ENCODE measurements at regions not wholly inside any gene's neighbourhood (a gene's known extent, or its start where the extent isn't known, plus 50 kb on each side); places are given as distances from the start of the nearest gene placed in this dataset.

GRCh38 chr1:80894921-80895320 lies 905.8 kb upstream of the ADGRL2 start:
- TF ChIP-seq, protein P1, sequence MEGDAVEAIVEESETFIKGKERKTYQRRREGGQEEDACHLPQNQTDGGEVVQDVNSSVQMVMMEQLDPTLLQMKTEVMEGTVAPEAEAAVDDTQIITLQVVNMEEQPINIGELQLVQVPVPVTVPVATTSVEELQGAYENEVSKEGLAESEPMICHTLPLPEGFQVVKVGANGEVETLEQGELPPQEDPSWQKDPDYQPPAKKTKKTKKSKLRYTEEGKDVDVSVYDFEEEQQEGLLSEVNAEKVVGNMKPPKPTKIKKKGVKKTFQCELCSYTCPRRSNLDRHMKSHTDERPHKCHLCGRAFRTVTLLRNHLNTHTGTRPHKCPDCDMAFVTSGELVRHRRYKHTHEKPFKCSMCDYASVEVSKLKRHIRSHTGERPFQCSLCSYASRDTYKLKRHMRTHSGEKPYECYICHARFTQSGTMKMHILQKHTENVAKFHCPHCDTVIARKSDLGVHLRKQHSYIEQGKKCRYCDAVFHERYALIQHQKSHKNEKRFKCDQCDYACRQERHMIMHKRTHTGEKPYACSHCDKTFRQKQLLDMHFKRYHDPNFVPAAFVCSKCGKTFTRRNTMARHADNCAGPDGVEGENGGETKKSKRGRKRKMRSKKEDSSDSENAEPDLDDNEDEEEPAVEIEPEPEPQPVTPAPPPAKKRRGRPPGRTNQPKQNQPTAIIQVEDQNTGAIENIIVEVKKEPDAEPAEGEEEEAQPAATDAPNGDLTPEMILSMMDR (IDR thresholded peaks at IDR 0.05; ENCODE audit: insufficient read depth, low read length): no peak
- TF ChIP-seq SPI1 (IDR thresholded peaks at IDR 0.05; ENCODE audit: borderline replicate concordance, low read depth) (no peak), POLR2AphosphoS5 (IDR thresholded peaks at IDR 0.05; ENCODE audit: low read depth) (no peak), GABPA (IDR thresholded peaks at IDR 0.05; ENCODE audit: low read depth) (no peak)
- TF ChIP-seq, protein P2, sequence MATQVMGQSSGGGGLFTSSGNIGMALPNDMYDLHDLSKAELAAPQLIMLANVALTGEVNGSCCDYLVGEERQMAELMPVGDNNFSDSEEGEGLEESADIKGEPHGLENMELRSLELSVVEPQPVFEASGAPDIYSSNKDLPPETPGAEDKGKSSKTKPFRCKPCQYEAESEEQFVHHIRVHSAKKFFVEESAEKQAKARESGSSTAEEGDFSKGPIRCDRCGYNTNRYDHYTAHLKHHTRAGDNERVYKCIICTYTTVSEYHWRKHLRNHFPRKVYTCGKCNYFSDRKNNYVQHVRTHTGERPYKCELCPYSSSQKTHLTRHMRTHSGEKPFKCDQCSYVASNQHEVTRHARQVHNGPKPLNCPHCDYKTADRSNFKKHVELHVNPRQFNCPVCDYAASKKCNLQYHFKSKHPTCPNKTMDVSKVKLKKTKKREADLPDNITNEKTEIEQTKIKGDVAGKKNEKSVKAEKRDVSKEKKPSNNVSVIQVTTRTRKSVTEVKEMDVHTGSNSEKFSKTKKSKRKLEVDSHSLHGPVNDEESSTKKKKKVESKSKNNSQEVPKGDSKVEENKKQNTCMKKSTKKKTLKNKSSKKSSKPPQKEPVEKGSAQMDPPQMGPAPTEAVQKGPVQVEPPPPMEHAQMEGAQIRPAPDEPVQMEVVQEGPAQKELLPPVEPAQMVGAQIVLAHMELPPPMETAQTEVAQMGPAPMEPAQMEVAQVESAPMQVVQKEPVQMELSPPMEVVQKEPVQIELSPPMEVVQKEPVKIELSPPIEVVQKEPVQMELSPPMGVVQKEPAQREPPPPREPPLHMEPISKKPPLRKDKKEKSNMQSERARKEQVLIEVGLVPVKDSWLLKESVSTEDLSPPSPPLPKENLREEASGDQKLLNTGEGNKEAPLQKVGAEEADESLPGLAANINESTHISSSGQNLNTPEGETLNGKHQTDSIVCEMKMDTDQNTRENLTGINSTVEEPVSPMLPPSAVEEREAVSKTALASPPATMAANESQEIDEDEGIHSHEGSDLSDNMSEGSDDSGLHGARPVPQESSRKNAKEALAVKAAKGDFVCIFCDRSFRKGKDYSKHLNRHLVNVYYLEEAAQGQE (IDR thresholded peaks at IDR 0.05; ENCODE audit: insufficient replicate concordance, low read depth): no peak
- H3K27ac ChIP-seq (replicated peaks): no peak overlapping the region
- H3K27me3 ChIP-seq (ENCODE audit: insufficient read depth, poor library complexity, severe bottlenecking): no peaks in the 10 kb centered on the region
- DNase-seq (ENCODE audit: low read depth in 1 of 2, low spot score in 1 of 2): no peak
- H3K4me3 ChIP-seq (replicated peaks; ENCODE audit: insufficient read depth, low read length): no peak overlapping the region

DNA sequence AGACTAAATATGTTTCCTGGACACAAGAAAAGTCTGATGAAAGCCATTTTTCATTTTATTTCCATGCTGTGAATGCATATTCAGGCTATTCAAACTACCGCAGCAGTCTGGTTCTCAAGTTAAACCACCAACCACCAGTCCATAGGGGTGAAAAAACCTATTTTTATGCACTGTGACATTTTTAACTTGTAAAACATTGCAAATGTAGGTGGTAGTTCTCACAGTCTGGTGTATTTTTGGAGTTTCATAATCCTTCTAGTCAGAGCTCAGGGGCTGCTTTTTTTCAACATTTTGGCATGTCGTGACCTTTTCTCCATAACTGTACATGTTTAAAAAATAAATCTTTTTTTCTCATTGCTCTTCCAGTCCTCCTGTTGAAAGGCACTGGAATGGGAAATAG lies 907.6 kb upstream of the ADGRL2 start:
- H3K27ac ChIP-seq (replicated peaks): no peak overlapping the region
- no peak for DNase-seq (ENCODE audit: low read depth in 1 of 2, low spot score in 1 of 2)
- TF ChIP-seq, protein P2 (IDR thresholded peaks at IDR 0.05; ENCODE audit: insufficient replicate concordance, low read depth): no peak
- TF ChIP-seq POLR2AphosphoS5 (IDR thresholded peaks at IDR 0.05; ENCODE audit: low read depth) (no peak), GABPA (IDR thresholded peaks at IDR 0.05; ENCODE audit: low read depth) (no peak), SPI1 (IDR thresholded peaks at IDR 0.05; ENCODE audit: borderline replicate concordance, low read depth) (no peak)
- TF ChIP-seq, protein P1 (IDR thresholded peaks at IDR 0.05; ENCODE audit: insufficient read depth, low read length): no peak
- H3K27me3 ChIP-seq (ENCODE audit: insufficient read depth, poor library complexity, severe bottlenecking): no peaks in the 10 kb centered on the region
- no peak overlapping the region for H3K4me3 ChIP-seq (replicated peaks; ENCODE audit: insufficient read depth, low read length)

GRCh38 chr1:80892539-80892938 lies 908.2 kb upstream of the ADGRL2 start:
- no peak overlapping the region for H3K4me3 ChIP-seq (replicated peaks; ENCODE audit: insufficient read depth, low read length)
- TF ChIP-seq POLR2AphosphoS5 (IDR thresholded peaks at IDR 0.05; ENCODE audit: low read depth): no peak
- TF ChIP-seq, protein P1 (IDR thresholded peaks at IDR 0.05; ENCODE audit: insufficient read depth, low read length): no peak
- no peaks in the 10 kb centered on the region for H3K27me3 ChIP-seq (ENCODE audit: insufficient read depth, poor library complexity, severe bottlenecking)
- H3K27ac ChIP-seq (replicated peaks): no peak overlapping the region
- DNase-seq (ENCODE audit: low read depth in 1 of 2, low spot score in 1 of 2): no peak

DNA sequence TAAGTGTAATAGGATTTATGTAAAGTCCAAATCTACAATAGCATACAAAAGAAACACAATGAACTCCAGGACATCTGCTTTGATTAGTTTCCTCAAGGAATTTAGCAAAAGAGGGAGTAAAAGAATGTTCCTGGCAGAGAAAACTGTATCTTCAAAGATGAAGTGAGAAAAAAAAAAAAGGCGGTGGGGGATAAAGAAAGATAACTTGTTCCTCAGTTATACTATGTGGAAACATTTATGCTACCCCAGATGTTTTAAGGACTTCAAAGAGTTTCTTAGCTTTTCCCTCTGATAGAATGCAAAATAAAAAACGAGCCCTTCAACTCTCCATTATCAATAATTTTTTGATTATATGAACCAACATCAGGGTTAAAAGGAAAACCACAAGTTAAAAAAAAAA lies 908.9 kb upstream of the ADGRL2 start:
- Histone ChIP-seq H3K27ac (replicated peaks) (no peak overlapping the region), H3K27me3 (ENCODE audit: insufficient read depth, poor library complexity, severe bottlenecking) (no peaks in the 10 kb centered on the region), H3K4me3 (replicated peaks; ENCODE audit: insufficient read depth, low read length) (no peak overlapping the region)
- TF ChIP-seq, protein P2 (IDR thresholded peaks at IDR 0.05; ENCODE audit: insufficient replicate concordance, low read depth): no peak
- TF ChIP-seq, protein P1 (IDR thresholded peaks at IDR 0.05; ENCODE audit: insufficient read depth, low read length): no peak
- TF ChIP-seq POLR2AphosphoS5 (IDR thresholded peaks at IDR 0.05; ENCODE audit: low read depth): no peak
- no peak for TF ChIP-seq GABPA (IDR thresholded peaks at IDR 0.05; ENCODE audit: low read depth)
- no peak for TF ChIP-seq SPI1 (IDR thresholded peaks at IDR 0.05; ENCODE audit: borderline replicate concordance, low read depth)
- no peak for DNase-seq (ENCODE audit: low read depth in 1 of 2, low spot score in 1 of 2)
